Endothelial cell of umbilical vein (primary cell): ENCODE measurements at regions not wholly inside any gene's neighbourhood (a gene's known extent, or its start where the extent isn't known, plus 50 kb on each side); places are given as distances from the start of the nearest gene placed in this dataset.

Experiments
- GATA2 ChIP-seq: IDR thresholded peaks from 2 replicates; pipeline ENCODE4 v1.7.0; 2011; ENCODE audit warnings: low read depth, mild to moderate bottlenecking, moderate library complexity, mixed read lengths, low read length; ENCODE audit not compliant: insufficient read length, insufficient read depth
- JUN ChIP-seq: IDR thresholded peaks from 2 replicates; pipeline ENCODE4 v1.6.1; 2011; ENCODE audit warnings: borderline replicate concordance, low read depth; ENCODE audit not compliant: insufficient read length, insufficient read depth
- MYC ChIP-seq: IDR thresholded peaks from one replicate; pipeline ENCODE4 v1.6.1; 2011; ENCODE audit warnings: mild to moderate bottlenecking, low read depth, low read length
- POLR2A ChIP-seq: IDR thresholded peaks from 2 replicates; pipeline ENCODE4 v1.6.1; 2012; ENCODE audit warnings: low read depth, mild to moderate bottlenecking, control low read depth, low read length
- POLR2AphosphoS5 ChIP-seq: IDR thresholded peaks from 2 replicates; pipeline ENCODE4 v1.6.1; 2012; ENCODE audit warnings: low read depth, mild to moderate bottlenecking, control low read depth, low read length, moderate library complexity; ENCODE audit not compliant: insufficient read depth
- TF ChIP-seq, protein P1 (sequence below), 2 donors: IDR thresholded peaks; 1 replicate in 1 of 2; 2 replicates in 1 of 2; pipeline ENCODE4 v1.5.1; 2011; ENCODE audit warnings: low read length in 2 of 2, mild to moderate bottlenecking in 2 of 2, moderate library complexity in 2 of 2, control low read depth in 1 of 2, inconsistent platforms in 1 of 2, low read depth in 1 of 2; ENCODE audit not compliant: insufficient read depth in 1 of 2; ENCODE audit errors: extremely low read depth in 1 of 2
- TF ChIP-seq, protein P2 (sequence below): IDR thresholded peaks from 2 replicates; pipeline ENCODE4 v1.6.1; 2011; ENCODE audit not compliant: insufficient read depth, insufficient read length

DNA sequence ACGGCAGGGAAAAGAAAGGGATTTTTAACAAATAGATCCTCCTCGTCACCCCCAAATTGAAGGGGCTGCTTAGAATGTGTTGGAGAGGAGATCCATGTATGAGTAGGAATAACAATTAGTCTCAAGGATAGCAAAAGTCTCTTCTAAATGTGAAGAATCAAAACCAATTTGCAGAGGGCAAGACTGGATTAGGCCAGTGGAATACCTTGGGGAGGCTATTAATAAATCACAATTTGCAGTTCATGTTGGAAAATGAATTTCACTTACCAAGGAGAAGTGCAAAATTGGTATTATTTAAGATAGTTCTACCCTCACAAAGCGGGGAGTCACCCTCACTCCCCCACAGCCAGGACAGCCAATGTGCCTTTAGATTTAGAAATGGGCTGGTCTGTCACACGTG lies 299.8 kb upstream of the SLC30A5 start:
- TF ChIP-seq, protein P1, sequence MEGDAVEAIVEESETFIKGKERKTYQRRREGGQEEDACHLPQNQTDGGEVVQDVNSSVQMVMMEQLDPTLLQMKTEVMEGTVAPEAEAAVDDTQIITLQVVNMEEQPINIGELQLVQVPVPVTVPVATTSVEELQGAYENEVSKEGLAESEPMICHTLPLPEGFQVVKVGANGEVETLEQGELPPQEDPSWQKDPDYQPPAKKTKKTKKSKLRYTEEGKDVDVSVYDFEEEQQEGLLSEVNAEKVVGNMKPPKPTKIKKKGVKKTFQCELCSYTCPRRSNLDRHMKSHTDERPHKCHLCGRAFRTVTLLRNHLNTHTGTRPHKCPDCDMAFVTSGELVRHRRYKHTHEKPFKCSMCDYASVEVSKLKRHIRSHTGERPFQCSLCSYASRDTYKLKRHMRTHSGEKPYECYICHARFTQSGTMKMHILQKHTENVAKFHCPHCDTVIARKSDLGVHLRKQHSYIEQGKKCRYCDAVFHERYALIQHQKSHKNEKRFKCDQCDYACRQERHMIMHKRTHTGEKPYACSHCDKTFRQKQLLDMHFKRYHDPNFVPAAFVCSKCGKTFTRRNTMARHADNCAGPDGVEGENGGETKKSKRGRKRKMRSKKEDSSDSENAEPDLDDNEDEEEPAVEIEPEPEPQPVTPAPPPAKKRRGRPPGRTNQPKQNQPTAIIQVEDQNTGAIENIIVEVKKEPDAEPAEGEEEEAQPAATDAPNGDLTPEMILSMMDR (IDR thresholded peaks at IDR 0.05; ENCODE audit: extremely low read depth in 1 of 2, insufficient read depth in 1 of 2, low read depth in 1 of 2, low read length in 2 of 2) = no peak
- no peak for TF ChIP-seq POLR2AphosphoS5
- TF ChIP-seq POLR2A = no peak
- TF ChIP-seq MYC = no peak
- no peak for TF ChIP-seq GATA2
- TF ChIP-seq, protein P2, sequence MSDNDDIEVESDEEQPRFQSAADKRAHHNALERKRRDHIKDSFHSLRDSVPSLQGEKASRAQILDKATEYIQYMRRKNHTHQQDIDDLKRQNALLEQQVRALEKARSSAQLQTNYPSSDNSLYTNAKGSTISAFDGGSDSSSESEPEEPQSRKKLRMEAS = no peak
- no peak for TF ChIP-seq JUN
